CD4-positive, CD25-positive, alpha-beta regulatory T cell (primary cell): ENCODE measurements at regions not wholly inside any gene's neighbourhood (a gene's known extent, or its start where the extent isn't known, plus 50 kb on each side); places are given as distances from the start of the nearest gene placed in this dataset.

Experiments
- ATAC-seq, 2 donors: fragments of 150-1000 bp; cut with Tn5 transposase; one replicate each; pipeline ENCODE4 v1.10.0; 2021; ENCODE audit warnings: low read depth in 2 of 2, moderate number of reproducible peaks in 2 of 2, moderate library complexity in 1 of 2
- DNase-seq, 3 donors: peaks; one replicate each; pipeline versions ENCODE4 v3.0.0 to v3.0.0-alpha.2; 2012 to 2022; ENCODE audit warnings: mixed read lengths in 1 of 3
- H3K27ac ChIP-seq: one replicate; pipeline ENCODE4 v1.7.0; 2013; ENCODE audit warnings: mild to moderate bottlenecking, low read length; ENCODE audit not compliant: insufficient read depth, poor library complexity, severe bottlenecking
- H3K27me3 ChIP-seq: one replicate; pipeline ENCODE4 v1.7.0; 2013; ENCODE audit warnings: low read length; ENCODE audit not compliant: control insufficient read depth, insufficient read depth
- H3K36me3 ChIP-seq: one replicate; pipeline ENCODE4 v1.7.0; 2013; ENCODE audit warnings: mild to moderate bottlenecking, low read length, moderate library complexity; ENCODE audit not compliant: control insufficient read depth, insufficient read depth
- H3K4me1 ChIP-seq: 2 replicates; pipeline ENCODE4 v1.7.0; 2013; ENCODE audit warnings: mild to moderate bottlenecking, low read length; ENCODE audit not compliant: insufficient read depth, control insufficient read depth, poor library complexity, severe bottlenecking
- H3K4me3 ChIP-seq: one replicate; pipeline ENCODE4 v1.7.0; 2013; ENCODE audit warnings: low read depth, mild to moderate bottlenecking, low read length, moderate library complexity
- H3K9me3 ChIP-seq, 2 experiments: 1 replicate in 1 of 2; 2 replicates in 1 of 2; pipeline ENCODE4 v1.7.0; 2013; ENCODE audit warnings: low read length in 2 of 2, mild to moderate bottlenecking in 1 of 2, moderate library complexity in 1 of 2; ENCODE audit not compliant: control insufficient read depth in 2 of 2
- H3K27ac Mint-ChIP-seq, 3 donors: one replicate each; pipeline ENCODE4 v1.8.0; 2020 to 2022; ENCODE audit warnings: mild to moderate bottlenecking in 3 of 3, mixed read lengths in 3 of 3, moderate library complexity in 2 of 3
- H3K27me3 Mint-ChIP-seq: one replicate; pipeline ENCODE4 v1.8.0; 2022; ENCODE audit warnings: mild to moderate bottlenecking, mixed read lengths
- H3K36me3 Mint-ChIP-seq: one replicate; pipeline ENCODE4 v1.8.0; 2020; ENCODE audit warnings: mixed read lengths
- H3K4me1 Mint-ChIP-seq, 4 donors: one replicate each; pipeline ENCODE4 v1.8.0; 2020 to 2022; ENCODE audit warnings: mixed read lengths in 4 of 4, mild to moderate bottlenecking in 1 of 4
- H3K4me3 Mint-ChIP-seq, 4 donors: one replicate each; pipeline ENCODE4 v1.8.0; 2020 to 2022; ENCODE audit warnings: mild to moderate bottlenecking in 4 of 4, mixed read lengths in 4 of 4, moderate library complexity in 3 of 4
- H3K9me3 Mint-ChIP-seq, 7 donors: one replicate each; pipeline ENCODE4 v1.8.0; 2020 to 2022; ENCODE audit warnings: mixed read lengths in 7 of 7, mild to moderate bottlenecking in 3 of 7, moderate library complexity in 2 of 7

DNA sequence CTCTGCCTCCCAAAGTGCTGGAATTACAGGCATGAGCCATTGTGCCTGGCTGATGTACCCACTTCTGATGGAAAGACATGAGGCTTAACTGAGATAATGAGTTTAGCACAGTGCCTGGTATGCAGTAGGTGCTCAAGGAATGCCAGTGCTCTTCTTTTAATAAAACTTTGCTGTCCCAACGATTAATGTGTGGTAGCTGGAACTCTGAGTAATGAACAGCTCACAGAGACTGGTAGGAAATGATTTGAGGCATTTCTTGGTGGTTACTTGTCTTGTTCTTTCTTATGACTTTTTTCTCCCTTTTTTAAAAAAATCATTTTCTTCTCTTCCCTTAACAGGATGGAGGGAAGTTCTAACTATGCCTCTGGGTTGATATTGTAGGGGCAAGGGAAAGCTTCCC is 235.7 kb upstream of the PWP1 start:
- H3K27ac Mint-ChIP-seq = no peak overlapping the region
- peaks cover 11% of the 10 kb centered on the region for H3K36me3 Mint-ChIP-seq
- no peaks in the 10 kb centered on the region for H3K9me3 ChIP-seq
- no peaks in the 10 kb centered on the region for H3K36me3 ChIP-seq
- H3K4me1 ChIP-seq = no peaks in the 10 kb centered on the region
- H3K27me3 ChIP-seq = no peaks in the 10 kb centered on the region
- H3K4me3 ChIP-seq = no peak overlapping the region
- no peak overlapping the region for H3K27ac ChIP-seq
- peaks cover 0 to 19% (median 12%) of the 10 kb centered on the region in 4 donors for H3K4me1 Mint-ChIP-seq
- peaks cover 0 to 8% (median 1%) of the 10 kb centered on the region in 7 donors for H3K9me3 Mint-ChIP-seq
- ATAC-seq (no peak), DNase-seq (no peak)
- no peaks in the 10 kb centered on the region for H3K27me3 Mint-ChIP-seq
- H3K4me3 Mint-ChIP-seq = no peak overlapping the region

DNA sequence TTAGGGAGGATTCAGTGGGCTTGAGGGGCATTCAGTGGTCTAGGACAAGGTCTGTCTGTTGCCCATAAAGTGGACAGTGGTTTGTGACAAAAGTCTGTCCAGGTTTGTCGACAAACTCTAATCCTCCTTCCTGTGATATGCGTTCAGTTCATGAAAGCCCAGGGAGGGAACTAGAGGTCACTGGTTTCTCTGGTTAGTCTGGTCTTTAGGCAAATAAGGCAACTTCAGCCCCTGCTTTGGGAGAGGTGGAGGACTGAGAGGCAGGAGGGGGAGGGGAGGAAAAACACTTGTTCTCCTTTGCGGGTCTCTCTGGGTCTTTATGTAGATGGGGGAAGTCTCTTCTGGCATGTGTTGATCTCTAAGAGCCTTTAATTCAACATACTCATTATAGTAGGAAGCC is 235.1 kb upstream of the PWP1 start:
- H3K27me3 Mint-ChIP-seq = no peaks in the 10 kb centered on the region
- no peaks in the 10 kb centered on the region for H3K27me3 ChIP-seq
- peaks cover 0 to 22% (median 12%) of the 10 kb centered on the region in 4 donors for H3K4me1 Mint-ChIP-seq
- peak overlapping the region in 1 of 3 donors; percentile 6 for H3K27ac Mint-ChIP-seq
- H3K27ac ChIP-seq = no peak overlapping the region
- no peaks in the 10 kb centered on the region for H3K9me3 ChIP-seq
- H3K4me3 Mint-ChIP-seq = no peak overlapping the region
- H3K9me3 Mint-ChIP-seq = peaks cover 0 to 8% (median 2%) of the 10 kb centered on the region in 7 donors
- H3K4me3 ChIP-seq = no peak overlapping the region
- no peak for DNase-seq
- H3K4me1 ChIP-seq = no peaks in the 10 kb centered on the region
- H3K36me3 Mint-ChIP-seq = peaks cover 11% of the 10 kb centered on the region
- ATAC-seq = no peak
- H3K36me3 ChIP-seq = no peaks in the 10 kb centered on the region

DNA sequence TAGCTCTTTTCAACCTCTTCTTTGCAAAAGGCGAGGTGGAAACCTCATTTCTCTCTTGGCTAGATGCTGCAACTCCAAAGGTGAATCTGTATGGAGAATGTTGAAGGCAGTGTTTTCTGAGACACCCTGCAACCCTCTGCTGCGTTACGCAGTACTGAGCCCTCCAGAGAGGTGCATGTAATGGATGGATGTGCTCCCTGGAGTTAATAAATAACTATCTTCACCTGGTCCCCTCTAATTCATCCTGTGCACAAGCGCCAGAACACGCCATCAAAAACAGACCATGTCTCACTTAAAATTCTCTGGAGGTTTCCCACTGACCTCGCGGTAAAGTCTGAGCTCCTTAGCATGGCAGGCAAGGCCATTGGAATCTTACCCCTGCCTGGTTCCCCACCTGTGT is 234.4 kb upstream of the PWP1 start:
- no peak overlapping the region for H3K4me3 Mint-ChIP-seq
- Histone ChIP-seq H3K4me3 (no peak overlapping the region), H3K9me3 (no peaks in the 10 kb centered on the region), H3K27ac (no peak overlapping the region), H3K27me3 (no peaks in the 10 kb centered on the region), H3K36me3 (no peaks in the 10 kb centered on the region), H3K4me1 (no peaks in the 10 kb centered on the region)
- H3K9me3 Mint-ChIP-seq = peaks cover 0 to 8% (median 2%) of the 10 kb centered on the region in 7 donors
- peaks cover 11% of the 10 kb centered on the region for H3K36me3 Mint-ChIP-seq
- H3K27ac Mint-ChIP-seq = no peak overlapping the region
- ATAC-seq = no peak
- DNase-seq = no peak
- peaks cover 0 to 20% (median 10%) of the 10 kb centered on the region in 4 donors for H3K4me1 Mint-ChIP-seq
- H3K27me3 Mint-ChIP-seq = no peaks in the 10 kb centered on the region

DNA sequence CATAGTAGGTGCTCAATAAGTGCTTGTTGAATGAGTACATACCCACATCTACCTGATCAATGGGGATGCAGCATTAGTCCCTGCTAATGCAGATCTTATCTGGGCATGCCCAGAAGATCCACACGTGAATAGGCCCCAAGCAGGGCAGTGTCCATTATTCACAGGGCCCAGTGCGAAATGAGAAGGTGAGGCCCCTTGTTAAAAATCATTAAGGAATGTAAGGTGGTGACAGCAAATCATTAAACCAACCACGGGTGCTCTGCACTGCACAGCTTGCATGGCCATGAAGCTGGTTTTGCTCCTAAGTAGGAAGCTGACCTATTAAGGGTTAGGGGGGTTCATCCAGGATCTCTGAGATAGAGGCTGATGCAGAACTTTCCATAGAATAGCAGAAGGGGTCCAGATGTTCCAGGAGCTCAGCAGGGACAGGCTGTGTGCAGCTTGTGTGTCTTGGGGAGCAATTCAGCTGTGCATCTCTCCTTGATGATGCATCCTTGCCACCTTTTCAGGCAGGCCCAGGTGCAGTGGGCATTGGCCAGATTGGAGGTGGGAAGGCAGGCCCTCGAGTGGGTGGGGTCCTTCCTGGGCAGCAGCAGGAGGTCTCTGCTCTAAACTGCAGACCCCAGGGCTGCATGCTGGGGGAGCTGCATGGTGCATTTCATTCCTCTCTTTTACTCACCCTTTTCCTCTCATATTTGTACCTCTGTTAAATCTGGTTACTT is 231.3 kb upstream of the PWP1 start:
- no peak overlapping the region for H3K4me3 Mint-ChIP-seq

DNA sequence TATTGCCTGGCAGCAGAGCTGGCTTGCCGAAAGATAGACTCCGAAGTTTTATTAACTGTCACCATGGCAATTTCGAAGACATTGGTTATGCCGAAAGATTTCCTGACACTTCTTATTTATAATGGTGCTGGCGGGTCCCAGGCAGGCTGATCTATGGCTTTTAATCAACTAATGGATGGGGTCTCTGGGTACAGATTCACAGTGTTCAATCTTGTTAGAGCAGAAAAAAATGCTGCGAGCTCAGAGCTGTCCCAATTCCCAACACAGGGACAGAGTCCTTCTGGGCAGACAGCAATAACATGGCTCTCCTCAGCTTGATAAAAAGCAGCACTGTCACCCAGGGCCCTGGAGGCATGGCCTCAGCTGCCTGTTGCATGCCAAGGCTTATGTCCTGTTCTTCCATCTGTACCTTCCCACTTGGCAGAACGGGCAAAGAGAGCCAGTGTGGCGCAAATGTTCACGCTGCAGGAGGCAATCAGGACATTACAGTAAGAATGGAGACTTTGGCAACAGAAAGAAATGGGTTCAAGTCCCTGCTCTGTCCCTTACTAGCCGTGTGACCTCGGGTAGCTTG is 228.2 kb upstream of the PWP1 start:
- Histone ChIP-seq H3K9me3 (no peaks in the 10 kb centered on the region), H3K27ac (no peak overlapping the region), H3K36me3 (no peaks in the 10 kb centered on the region), H3K4me1 (no peaks in the 10 kb centered on the region), H3K27me3 (no peaks in the 10 kb centered on the region), H3K4me3 (no peak overlapping the region)
- no peak for DNase-seq
- no peak for ATAC-seq
- no peak overlapping the region for H3K27ac Mint-ChIP-seq
- H3K4me1 Mint-ChIP-seq = peaks cover 0 to 19% (median 5%) of the 10 kb centered on the region in 4 donors
- H3K9me3 Mint-ChIP-seq = peaks cover 0 to 8% (median 0%) of the 10 kb centered on the region in 7 donors
- H3K4me3 Mint-ChIP-seq = no peak overlapping the region
- H3K27me3 Mint-ChIP-seq = no peaks in the 10 kb centered on the region
- peaks cover 5% of the 10 kb centered on the region for H3K36me3 Mint-ChIP-seq

More for the DNA sequence above, 231.3 kb upstream of the PWP1 start:
- ATAC-seq (no peak), DNase-seq (no peak)
- Histone ChIP-seq H3K4me1 (no peaks in the 10 kb centered on the region), H3K4me3 (no peak overlapping the region), H3K27me3 (no peaks in the 10 kb centered on the region), H3K27ac (no peak overlapping the region), H3K9me3 (no peaks in the 10 kb centered on the region), H3K36me3 (no peaks in the 10 kb centered on the region)
- Mint-ChIP-seq H3K27me3 (no peaks in the 10 kb centered on the region), H3K27ac (peak overlapping the region in 1 of 3 donors; percentile 35), H3K4me1 (peaks cover 0 to 13% (median 9%) of the 10 kb centered on the region in 4 donors), H3K9me3 (peaks cover 0 to 8% (median 2%) of the 10 kb centered on the region in 7 donors), H3K36me3 (peaks cover 11% of the 10 kb centered on the region)

DNA sequence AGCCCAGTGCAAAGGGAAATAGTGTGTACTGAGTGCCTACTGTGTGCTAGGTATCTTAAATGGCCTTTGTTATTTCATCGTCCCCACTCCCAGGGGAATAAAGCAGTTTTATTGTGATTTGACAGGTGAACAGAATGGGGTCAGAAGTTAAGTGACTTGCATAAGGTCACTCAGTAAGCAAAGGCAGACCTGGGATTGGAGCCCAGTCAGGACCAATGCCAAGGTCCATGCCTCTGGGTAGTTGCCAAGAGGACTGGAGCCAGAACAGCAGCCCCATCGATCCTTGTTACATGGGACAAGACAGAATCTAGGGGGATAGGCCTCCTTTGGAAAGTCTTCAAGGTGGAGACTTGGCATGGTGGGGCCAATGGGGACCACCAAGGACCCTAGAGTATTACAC is 227.4 kb upstream of the PWP1 start:
- Histone ChIP-seq H3K36me3 (no peaks in the 10 kb centered on the region), H3K4me1 (no peaks in the 10 kb centered on the region), H3K27me3 (no peaks in the 10 kb centered on the region), H3K9me3 (no peaks in the 10 kb centered on the region), H3K4me3 (no peak overlapping the region), H3K27ac (no peak overlapping the region)
- Mint-ChIP-seq H3K4me1 (peaks cover 0 to 16% (median 5%) of the 10 kb centered on the region in 4 donors), H3K36me3 (no peaks in the 10 kb centered on the region), H3K9me3 (peaks cover 0 to 2% (median 0%) of the 10 kb centered on the region in 7 donors), H3K27ac (no peak overlapping the region), H3K27me3 (no peaks in the 10 kb centered on the region), H3K4me3 (no peak overlapping the region)
- DNase-seq (no peak), ATAC-seq (no peak)

DNA sequence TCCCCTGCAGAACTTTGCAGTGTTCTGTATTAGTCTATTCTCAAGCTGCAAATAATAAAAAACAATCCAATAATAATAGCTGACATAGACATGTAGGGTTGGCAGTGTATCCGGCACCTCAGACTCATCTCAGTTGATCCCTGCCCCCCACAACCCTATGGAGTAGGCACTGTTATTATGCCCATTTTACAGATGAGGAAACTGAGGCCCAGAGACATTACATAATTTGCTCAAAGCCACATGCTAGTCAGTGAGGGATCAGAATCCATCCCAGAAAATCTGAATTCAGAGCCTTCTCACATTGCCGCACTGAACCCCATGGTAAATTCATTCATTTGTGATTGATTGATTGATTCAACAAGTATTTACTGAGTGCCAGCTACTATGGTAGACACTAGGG is 226.6 kb upstream of the PWP1 start:
- no peaks in the 10 kb centered on the region for H3K36me3 Mint-ChIP-seq

DNA sequence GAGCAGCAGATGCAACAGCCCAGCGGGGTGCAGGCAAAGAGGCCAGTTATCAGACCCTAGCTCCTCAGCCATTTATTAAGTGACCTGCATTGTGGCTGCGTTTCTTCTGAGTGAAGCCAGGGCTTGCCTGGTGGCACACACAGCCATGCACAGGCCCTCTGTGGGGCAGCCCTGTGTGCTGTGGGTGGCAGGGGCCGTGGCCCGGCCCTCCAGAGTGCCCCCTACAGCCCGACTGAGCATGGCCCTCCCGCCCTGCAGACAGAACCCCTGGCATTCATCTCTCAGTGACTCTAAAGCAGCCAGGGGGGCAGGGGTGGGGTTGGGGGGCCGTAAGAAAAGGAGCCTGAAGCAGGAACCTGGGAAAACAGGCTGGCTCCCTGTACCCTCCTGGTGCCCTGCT is 226.0 kb upstream of the PWP1 start:
- H3K4me1 Mint-ChIP-seq = peaks cover 0 to 10% (median 4%) of the 10 kb centered on the region in 4 donors
- H3K36me3 Mint-ChIP-seq = no peaks in the 10 kb centered on the region
- Histone ChIP-seq H3K27me3 (no peaks in the 10 kb centered on the region), H3K36me3 (no peaks in the 10 kb centered on the region), H3K27ac (no peak overlapping the region), H3K9me3 (no peaks in the 10 kb centered on the region), H3K4me3 (no peak overlapping the region), H3K4me1 (no peaks in the 10 kb centered on the region)
- H3K27ac Mint-ChIP-seq = no peak overlapping the region
- ATAC-seq = no peak
- H3K9me3 Mint-ChIP-seq = peaks cover 0 to 2% (median 0%) of the 10 kb centered on the region in 7 donors
- no peak for DNase-seq
- no peak overlapping the region for H3K4me3 Mint-ChIP-seq
- H3K27me3 Mint-ChIP-seq = no peaks in the 10 kb centered on the region

More for the DNA sequence above, 226.6 kb upstream of the PWP1 start:
- H3K4me3 Mint-ChIP-seq = no peak overlapping the region
- DNase-seq (no peak), ATAC-seq (no peak)
- H3K9me3 Mint-ChIP-seq = peaks cover 0 to 2% (median 0%) of the 10 kb centered on the region in 7 donors
- H3K27ac ChIP-seq = no peak overlapping the region
- no peaks in the 10 kb centered on the region for H3K4me1 ChIP-seq
- no peaks in the 10 kb centered on the region for H3K9me3 ChIP-seq
- H3K4me1 Mint-ChIP-seq = peaks cover 0 to 11% (median 4%) of the 10 kb centered on the region in 4 donors
- no peak overlapping the region for H3K27ac Mint-ChIP-seq
- H3K27me3 Mint-ChIP-seq = no peaks in the 10 kb centered on the region
- no peaks in the 10 kb centered on the region for H3K27me3 ChIP-seq
- no peaks in the 10 kb centered on the region for H3K36me3 ChIP-seq
- H3K4me3 ChIP-seq = no peak overlapping the region
